ENCODE measurements at regions not wholly inside any gene's neighbourhood (a gene's known extent, or its start where the extent isn't known, plus 50 kb on each side); places are given as distances from the start of the nearest gene placed in this dataset.

- no peak for TF ChIP-seq CTCF (IDR thresholded peaks at IDR 0.05)
- no peaks in the 10 kb centered on the region for H3K4me1 ChIP-seq (ENCODE audit: control insufficient read depth in 1 of 2, low read depth in 2 of 2)
- no peak overlapping the region for H3K27ac ChIP-seq
- no peaks in the 10 kb centered on the region for H3K9me3 ChIP-seq
- ATAC-seq (ENCODE audit: insufficient number of reproducible peaks, low FRiP score, low read depth): no peak
- H3K27me3 ChIP-seq (replicated peaks; ENCODE audit: insufficient read depth): no peaks in the 10 kb centered on the region
- DNase-seq (ENCODE audit: low spot score): no peak
- H3K36me3 ChIP-seq: no peaks in the 10 kb centered on the region
- no peak overlapping the region for H3K4me3 ChIP-seq
These were observed 106.7 kb downstream of the FAM174A start for GRCh38 chr5:100641833-100642232.

DNA sequence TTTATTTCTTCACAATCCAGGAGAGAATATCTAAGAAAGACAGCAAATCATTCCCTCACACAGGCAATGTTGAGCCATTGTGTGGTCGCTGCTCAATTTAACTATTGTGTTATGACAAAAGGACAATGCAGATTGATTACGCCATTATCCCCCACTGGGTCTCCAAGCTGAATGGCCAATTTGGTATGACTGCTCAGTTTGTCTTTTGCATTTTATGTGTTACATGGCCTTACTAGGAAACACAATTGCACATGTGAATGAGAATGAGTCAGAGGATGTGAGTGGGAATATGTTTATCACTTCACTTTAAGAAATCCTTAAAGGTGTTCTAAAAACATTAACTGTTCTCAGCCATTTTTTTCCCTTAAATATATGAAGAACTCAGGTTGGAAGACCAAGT, 108.3 kb downstream of the FAM174A start:
- ATAC-seq (ENCODE audit: insufficient number of reproducible peaks, low FRiP score, low read depth) (no peak), DNase-seq (ENCODE audit: low spot score) (no peak)
- H3K9me3 ChIP-seq: no peaks in the 10 kb centered on the region
- no peak overlapping the region for H3K27ac ChIP-seq
- H3K4me1 ChIP-seq (ENCODE audit: control insufficient read depth in 1 of 2, low read depth in 2 of 2): no peaks in the 10 kb centered on the region
- H3K4me3 ChIP-seq: no peak overlapping the region
- no peaks in the 10 kb centered on the region for H3K36me3 ChIP-seq
- H3K27me3 ChIP-seq (replicated peaks; ENCODE audit: insufficient read depth): no peaks in the 10 kb centered on the region
- no peak for TF ChIP-seq CTCF (IDR thresholded peaks at IDR 0.05)

DNA sequence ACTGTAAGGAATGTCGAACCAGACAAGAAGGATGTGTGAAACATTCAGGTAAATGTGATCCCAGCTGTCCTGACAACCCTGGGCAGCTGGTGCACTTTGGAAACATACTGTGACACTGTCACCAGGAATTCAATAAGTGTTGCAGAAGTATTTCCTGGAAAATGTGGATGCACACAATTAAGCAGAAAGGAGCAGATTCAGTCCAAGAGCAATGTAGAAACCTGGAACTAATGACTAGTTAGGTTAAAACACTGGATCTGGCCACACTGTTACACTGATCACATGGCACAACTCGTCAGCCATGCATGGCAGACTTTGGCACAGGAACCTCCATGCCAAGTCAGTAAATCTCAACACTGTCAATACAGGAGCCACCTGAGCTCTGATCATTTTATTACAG, 109.0 kb downstream of the FAM174A start:
- Histone ChIP-seq H3K4me1 (ENCODE audit: control insufficient read depth in 1 of 2, low read depth in 2 of 2) (no peaks in the 10 kb centered on the region), H3K27ac (no peak overlapping the region), H3K36me3 (no peaks in the 10 kb centered on the region), H3K4me3 (no peak overlapping the region), H3K9me3 (no peaks in the 10 kb centered on the region), H3K27me3 (replicated peaks; ENCODE audit: insufficient read depth) (no peaks in the 10 kb centered on the region)
- no peak for TF ChIP-seq CTCF (IDR thresholded peaks at IDR 0.05)
- ATAC-seq (ENCODE audit: insufficient number of reproducible peaks, low FRiP score, low read depth) (no peak), DNase-seq (ENCODE audit: low spot score) (no peak)

DNA sequence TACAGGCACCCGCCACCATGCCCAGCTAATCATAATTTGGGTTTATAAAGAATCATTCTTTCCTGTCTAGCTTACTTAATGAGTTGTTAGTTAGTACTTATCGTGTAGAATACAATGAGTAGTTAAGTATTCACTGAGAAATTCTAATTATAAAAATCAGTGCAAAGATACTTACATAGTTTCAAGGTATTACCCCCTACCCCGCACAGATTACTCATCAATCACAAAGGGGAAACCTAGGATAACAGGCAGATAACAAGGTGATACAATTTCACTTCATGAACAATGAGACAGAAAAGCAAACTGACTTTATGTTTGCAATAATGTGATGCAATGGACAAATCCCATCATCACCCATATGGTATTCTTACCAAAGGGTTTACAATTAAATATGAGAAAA, 109.6 kb downstream of the FAM174A start:
- Histone ChIP-seq H3K27me3 (replicated peaks; ENCODE audit: insufficient read depth) (no peaks in the 10 kb centered on the region), H3K4me3 (no peak overlapping the region), H3K27ac (no peak overlapping the region), H3K4me1 (ENCODE audit: control insufficient read depth in 1 of 2, low read depth in 2 of 2) (no peaks in the 10 kb centered on the region), H3K9me3 (no peaks in the 10 kb centered on the region), H3K36me3 (no peaks in the 10 kb centered on the region)
- no peak for TF ChIP-seq CTCF (IDR thresholded peaks at IDR 0.05)
- DNase-seq (ENCODE audit: low spot score) (no peak), ATAC-seq (ENCODE audit: insufficient number of reproducible peaks, low FRiP score, low read depth) (no peak)

- no peaks in the 10 kb centered on the region for H3K27me3 ChIP-seq (replicated peaks; ENCODE audit: insufficient read depth)
- no peak for TF ChIP-seq CTCF (IDR thresholded peaks at IDR 0.05)
- H3K4me3 ChIP-seq: no peak overlapping the region
- no peak overlapping the region for H3K27ac ChIP-seq
- DNase-seq (ENCODE audit: low spot score) (no peak), ATAC-seq (ENCODE audit: insufficient number of reproducible peaks, low FRiP score, low read depth) (no peak)
- no peaks in the 10 kb centered on the region for H3K4me1 ChIP-seq (ENCODE audit: control insufficient read depth in 1 of 2, low read depth in 2 of 2)
- no peaks in the 10 kb centered on the region for H3K36me3 ChIP-seq
- H3K9me3 ChIP-seq: no peaks in the 10 kb centered on the region
These were observed 110.8 kb downstream of the FAM174A start for GRCh38 chr5:100646011-100646410.
